ENCODE measurements at regions not wholly inside any gene's neighbourhood (a gene's known extent, or its start where the extent isn't known, plus 50 kb on each side); places are given as distances from the start of the nearest gene placed in this dataset.

DNA sequence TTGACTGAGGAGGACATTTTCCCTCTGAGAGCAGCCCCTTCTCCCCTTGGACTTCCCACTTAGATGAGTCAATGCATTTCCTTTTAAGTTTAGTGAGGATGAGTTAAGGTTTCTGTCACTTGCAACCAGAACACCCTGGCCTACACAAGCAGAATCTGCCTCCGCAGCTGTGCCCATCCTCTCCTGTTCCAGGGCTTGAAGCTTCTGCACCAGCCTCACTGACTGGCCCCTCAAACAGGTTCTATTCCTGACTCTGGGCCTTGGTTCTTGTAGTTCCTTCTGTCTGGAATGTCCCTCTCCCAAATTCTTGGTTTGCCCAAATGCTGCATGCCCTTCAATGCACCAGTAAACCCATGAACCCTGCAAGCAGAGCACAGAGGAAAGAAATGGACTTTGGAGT lies 394.4 kb downstream of the PTPRU start:
- H3K9me3 ChIP-seq = peaks cover 0 to 10% (median 2%) of the 10 kb centered on the region in 3 donors
- intact Hi-C loops (cut with DNase I; ENCODE audit: low total_unique reads) = no loop called here
- no peak overlapping the region for H3K4me3 ChIP-seq
- no peaks in the 10 kb centered on the region for H3K36me3 ChIP-seq
- no peak for DNase-seq
- TF ChIP-seq, protein P1, sequence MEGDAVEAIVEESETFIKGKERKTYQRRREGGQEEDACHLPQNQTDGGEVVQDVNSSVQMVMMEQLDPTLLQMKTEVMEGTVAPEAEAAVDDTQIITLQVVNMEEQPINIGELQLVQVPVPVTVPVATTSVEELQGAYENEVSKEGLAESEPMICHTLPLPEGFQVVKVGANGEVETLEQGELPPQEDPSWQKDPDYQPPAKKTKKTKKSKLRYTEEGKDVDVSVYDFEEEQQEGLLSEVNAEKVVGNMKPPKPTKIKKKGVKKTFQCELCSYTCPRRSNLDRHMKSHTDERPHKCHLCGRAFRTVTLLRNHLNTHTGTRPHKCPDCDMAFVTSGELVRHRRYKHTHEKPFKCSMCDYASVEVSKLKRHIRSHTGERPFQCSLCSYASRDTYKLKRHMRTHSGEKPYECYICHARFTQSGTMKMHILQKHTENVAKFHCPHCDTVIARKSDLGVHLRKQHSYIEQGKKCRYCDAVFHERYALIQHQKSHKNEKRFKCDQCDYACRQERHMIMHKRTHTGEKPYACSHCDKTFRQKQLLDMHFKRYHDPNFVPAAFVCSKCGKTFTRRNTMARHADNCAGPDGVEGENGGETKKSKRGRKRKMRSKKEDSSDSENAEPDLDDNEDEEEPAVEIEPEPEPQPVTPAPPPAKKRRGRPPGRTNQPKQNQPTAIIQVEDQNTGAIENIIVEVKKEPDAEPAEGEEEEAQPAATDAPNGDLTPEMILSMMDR (IDR thresholded peaks at IDR 0.05) = no peak
- H3K4me1 ChIP-seq = no peaks in the 10 kb centered on the region
- H3K27me3 ChIP-seq = peaks cover 0 to 12% of the 10 kb centered on the region in 2 donors
- no peak overlapping the region for H3K27ac ChIP-seq

DNA sequence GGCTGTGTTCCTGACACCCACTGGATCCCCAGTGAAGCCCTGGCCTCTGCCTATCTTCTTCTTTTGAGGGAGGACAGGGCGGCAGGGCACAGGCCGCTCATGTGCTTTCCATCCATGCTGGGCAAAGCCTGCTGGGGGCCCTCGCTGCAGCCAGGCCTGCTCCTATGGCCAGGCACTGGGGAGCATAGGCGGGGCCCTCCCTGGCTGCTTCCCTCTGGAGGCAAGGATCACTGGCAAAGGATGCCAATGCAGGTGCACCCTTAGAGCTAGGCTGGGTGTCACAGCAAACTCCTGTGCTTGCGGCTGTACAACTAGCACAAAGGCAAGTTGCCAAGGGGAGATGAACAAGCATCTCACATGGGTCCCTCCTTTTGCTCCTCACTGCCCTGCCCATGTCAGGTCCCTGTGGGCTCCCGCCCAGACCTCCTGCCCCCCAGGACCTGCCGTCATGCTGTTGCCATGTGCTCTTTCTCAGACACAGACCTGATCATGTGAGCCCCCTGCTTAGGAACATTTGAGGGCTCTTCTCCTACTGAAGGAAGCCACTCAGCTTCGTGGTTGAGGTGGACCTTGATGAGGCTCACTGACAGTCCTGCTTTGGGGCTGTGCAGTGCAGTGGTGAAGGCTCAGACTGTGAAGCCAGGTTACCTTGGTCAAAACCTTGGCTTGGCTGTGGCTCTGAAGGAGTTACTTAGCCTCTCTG lies 393.6 kb downstream of the PTPRU start:
- H3K4me3 ChIP-seq = no peak overlapping the region
- H3K36me3 ChIP-seq = no peaks in the 10 kb centered on the region
- intact Hi-C loops (cut with DNase I; ENCODE audit: low total_unique reads) = no loop called here
- TF ChIP-seq, protein P1 (IDR thresholded peaks at IDR 0.05) = no peak
- DNase-seq = no peak
- no peaks in the 10 kb centered on the region for H3K4me1 ChIP-seq
- peaks cover 0 to 10% (median 2%) of the 10 kb centered on the region in 3 donors for H3K9me3 ChIP-seq
- no peak overlapping the region for H3K27ac ChIP-seq
- peaks cover 0 to 8% of the 10 kb centered on the region in 2 donors for H3K27me3 ChIP-seq

DNA sequence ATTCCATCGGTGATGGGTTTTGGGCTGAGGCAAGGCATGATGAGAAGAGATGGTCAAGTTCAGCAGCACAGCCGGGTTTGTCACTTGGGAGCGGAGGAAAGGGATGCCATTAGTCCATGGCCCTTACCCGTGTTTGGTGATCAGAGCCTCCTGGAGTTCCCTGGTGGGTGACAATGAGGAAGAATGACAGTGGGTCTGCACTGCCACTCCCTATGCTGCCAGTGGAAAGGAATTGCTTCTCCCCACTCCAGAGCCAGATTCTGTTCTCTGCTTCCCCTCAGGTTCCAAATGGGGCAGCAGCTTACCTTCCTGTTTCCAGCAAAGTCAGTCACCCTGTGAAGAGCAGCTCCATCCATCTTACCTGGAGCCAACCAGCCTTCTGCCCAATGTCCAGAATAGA lies 393.1 kb downstream of the PTPRU start:
- H3K4me1 ChIP-seq = no peaks in the 10 kb centered on the region
- intact Hi-C loops (cut with DNase I; ENCODE audit: low total_unique reads) = no loop called here
- H3K27ac ChIP-seq = no peak overlapping the region
- H3K4me3 ChIP-seq = no peak overlapping the region
- peaks cover 0 to 10% (median 2%) of the 10 kb centered on the region in 3 donors for H3K9me3 ChIP-seq
- no peaks in the 10 kb centered on the region for H3K36me3 ChIP-seq
- TF ChIP-seq, protein P1 (IDR thresholded peaks at IDR 0.05) = no peak
- H3K27me3 ChIP-seq = peaks cover 0 to 6% of the 10 kb centered on the region in 2 donors
- DNase-seq = no peak

DNA sequence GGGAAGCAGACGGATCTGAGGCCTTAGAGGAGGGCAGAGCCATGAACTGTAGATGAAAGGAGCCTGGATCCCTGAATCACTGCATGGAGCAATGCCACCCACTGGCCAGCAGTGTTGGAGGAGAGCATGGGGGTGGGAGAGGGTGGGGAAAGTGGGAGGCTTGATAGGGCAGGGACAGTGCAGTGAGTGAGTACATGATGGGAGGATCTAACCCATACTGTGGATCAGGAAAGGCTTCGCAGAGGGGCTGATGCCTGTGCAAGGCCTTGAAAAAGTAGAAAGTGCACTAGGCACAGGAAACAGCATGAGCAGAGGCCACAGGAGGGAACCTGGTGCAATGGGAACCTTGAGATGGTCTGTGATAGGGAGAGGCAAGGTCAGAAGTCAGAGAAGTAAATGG lies 391.9 kb downstream of the PTPRU start:
- TF ChIP-seq, protein P1 (IDR thresholded peaks at IDR 0.05) = no peak
- Histone ChIP-seq H3K36me3 (no peaks in the 10 kb centered on the region), H3K4me1 (no peaks in the 10 kb centered on the region), H3K4me3 (no peak overlapping the region), H3K9me3 (peaks cover 0 to 10% (median 2%) of the 10 kb centered on the region in 3 donors), H3K27ac (no peak overlapping the region), H3K27me3 (peaks cover 0 to 9% of the 10 kb centered on the region in 2 donors)
- intact Hi-C loops (cut with DNase I; ENCODE audit: low total_unique reads) = no loop called here
- DNase-seq = no peak

- H3K36me3 ChIP-seq = no peaks in the 10 kb centered on the region
- no peaks in the 10 kb centered on the region for H3K4me1 ChIP-seq
- H3K4me3 ChIP-seq = no peak overlapping the region
- TF ChIP-seq, protein P1 (IDR thresholded peaks at IDR 0.05) = no peak
- no peak for DNase-seq
- H3K9me3 ChIP-seq = peaks cover 0 to 10% (median 2%) of the 10 kb centered on the region in 3 donors
- peaks cover 0 to 23% of the 10 kb centered on the region in 2 donors for H3K27me3 ChIP-seq
- no peak overlapping the region for H3K27ac ChIP-seq
- intact Hi-C loops (cut with DNase I; ENCODE audit: low total_unique reads) = no loop called here
Observed at GRCh38 chr1:29626726-29627125, 390.4 kb downstream of the PTPRU start.

All from tibial artery (tissue), 4 donors.